ENCODE measurements at regions not wholly inside any gene's neighbourhood (a gene's known extent, or its start where the extent isn't known, plus 50 kb on each side); places are given as distances from the start of the nearest gene placed in this dataset.

GRCh38 chr12:92539110-92539749, 163.6 kb upstream of the PLEKHG7 start (continued):
- TF ChIP-seq ZBTB33 (IDR thresholded peaks at IDR 0.05) (peak; percentile 21; the same call in 1 of the 2 replicates), BMI1 (IDR thresholded peaks at IDR 0.05; ENCODE audit: borderline replicate concordance) (peak; percentile 63), SUZ12 (IDR thresholded peaks at IDR 0.05; ENCODE audit: unreplicated experiment) (no peak), GATAD2B (conservative IDR thresholded peaks at IDR 0.05; ENCODE audit: low read depth) (0 out of 2 replicates have a peak, but pooled peaks have one; percentile 64), TCF7 (IDR thresholded peaks at IDR 0.05; ENCODE audit: borderline replicate concordance) (peak; percentile 82; the same call in 1 of the 2 replicates), ATF2 (IDR thresholded peaks at IDR 0.05; ENCODE audit: low read length) (peak; percentile 100), CHD4 (IDR thresholded peaks at IDR 0.05) (no peak), TAF1 (IDR thresholded peaks at IDR 0.05; ENCODE audit: borderline replicate concordance, low read depth, low read length) (no peak), HDAC6 (IDR thresholded peaks at IDR 0.05; ENCODE audit: unreplicated experiment) (no peak), RB1 (IDR thresholded peaks at IDR 0.05; ENCODE audit: borderline replicate concordance) (0 out of 2 replicates have a peak, but pooled peaks have one; percentile 18), IRF4 (IDR thresholded peaks at IDR 0.05; ENCODE audit: low read depth, low read length) (peak; percentile 81; the same call in 1 of the 2 replicates), NKRF (conservative IDR thresholded peaks at IDR 0.05) (no peak), EED (IDR thresholded peaks at IDR 0.05; ENCODE audit: low read depth) (peak; percentile 100), FOXM1 (IDR thresholded peaks at IDR 0.05; ENCODE audit: low read depth, low read length) (peak; percentile 100), CEBPZ (IDR thresholded peaks at IDR 0.05; ENCODE audit: low read depth, low read length) (no peak), IRF5 (IDR thresholded peaks at IDR 0.05; ENCODE audit: borderline replicate concordance) (no peak), EZH2 (IDR thresholded peaks at IDR 0.05; ENCODE audit: borderline replicate concordance, control insufficient read depth, low read depth, low read length) (no peak), NR2C2 (IDR thresholded peaks at IDR 0.05; ENCODE audit: borderline replicate concordance, control insufficient read depth, insufficient read length, low read depth) (no peak), BRCA1 (IDR thresholded peaks at IDR 0.05; ENCODE audit: low read depth, low read length) (no peak), IKZF2 (IDR thresholded peaks at IDR 0.05) (peak; percentile 99), TARDBP (IDR thresholded peaks at IDR 0.05; ENCODE audit: borderline replicate concordance) (no peak)

Measured in GM12878 (cell line).